GM19468 (cell line): ENCODE measurements at regions not wholly inside any gene's neighbourhood (a gene's known extent, or its start where the extent isn't known, plus 50 kb on each side); places are given as distances from the start of the nearest gene placed in this dataset.
A peak's percentile ranks its signal among the peaks of the same experiment; 100 is the strongest.
"Not testable (repeated sequence)": the region's sequence is repeated elsewhere in the genome, so short reads cannot be mapped to it uniquely, and the experiment has no call there.

Experiments used
- ATAC-seq: cut with Tn5 transposase; IDR thresholded peaks from one replicate; pipeline ENCODE4 v1.9.1; 2021; ENCODE audit warnings: mild to moderate bottlenecking, moderate library complexity, moderate number of reproducible peaks; ENCODE audit not compliant: unreplicated experiment; ENCODE audit errors: extremely low read depth

DNA sequence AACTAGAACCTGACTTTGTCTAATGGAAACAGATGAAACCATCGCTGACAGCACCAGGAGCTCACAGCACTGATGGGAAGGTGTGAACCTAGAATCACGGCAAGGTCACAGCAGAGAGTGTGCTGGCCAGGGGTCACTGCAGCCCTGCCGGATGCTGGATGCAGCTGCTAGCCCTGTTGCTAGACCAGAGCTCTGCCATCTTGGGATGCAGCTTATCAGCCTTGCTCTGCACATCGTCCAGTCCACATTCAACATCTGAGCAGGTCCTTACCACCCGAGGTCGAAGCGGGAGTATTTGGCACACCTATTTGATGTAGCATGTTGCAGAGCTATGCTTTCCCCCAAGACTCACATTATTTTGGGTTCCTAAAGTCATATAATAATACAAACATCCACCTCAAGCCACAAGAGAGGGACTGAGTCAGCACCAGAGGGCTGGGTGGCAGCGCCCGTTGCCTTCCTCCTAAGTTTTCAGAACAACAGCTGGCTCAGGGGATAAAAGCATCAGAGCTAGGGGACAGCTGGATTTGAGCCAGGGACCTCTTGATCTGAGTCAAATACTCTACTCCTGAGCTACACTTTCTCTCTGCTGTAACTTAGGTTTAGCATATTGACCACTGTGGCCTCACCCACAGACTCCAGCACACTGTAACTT is 135.3 kb downstream of the ZNF467 start:
- ATAC-seq, result no peak

GRCh38 chr7:149635561-149636329 is 137.6 kb downstream of the ZNF467 start:
- ATAC-seq, result no peak

GRCh38 chr7:149633976-149634945 is 136.7 kb upstream of the ZNF746 start:
- no peak for ATAC-seq

GRCh38 chr7:149628361-149629149 is 130.9 kb upstream of the ZNF746 start:
- not testable (repeated sequence) for ATAC-seq

DNA sequence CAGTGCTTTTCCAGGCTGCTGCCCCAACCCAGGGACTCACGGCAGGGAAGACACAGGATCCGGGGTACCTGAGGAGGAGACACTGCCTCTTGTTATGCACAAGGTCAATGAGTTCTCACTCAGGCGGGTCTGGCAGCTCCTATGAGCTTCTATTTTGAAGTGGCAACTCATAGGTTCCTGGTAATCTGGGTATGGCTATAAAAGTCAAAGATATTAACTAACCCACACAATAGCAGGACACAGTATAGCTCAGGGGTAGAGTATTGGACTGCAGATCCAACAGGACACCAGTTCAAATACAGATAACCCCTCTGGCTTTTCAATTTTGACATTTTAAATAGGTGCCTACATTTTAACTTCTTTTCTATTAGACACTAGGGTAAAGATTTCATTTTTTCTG is 130.3 kb upstream of the ZNF746 start:
- ATAC-seq, result no peak

- no peak for ATAC-seq
Measured at GRCh38 chr7:149626972-149627371, 129.4 kb upstream of the ZNF746 start.

DNA sequence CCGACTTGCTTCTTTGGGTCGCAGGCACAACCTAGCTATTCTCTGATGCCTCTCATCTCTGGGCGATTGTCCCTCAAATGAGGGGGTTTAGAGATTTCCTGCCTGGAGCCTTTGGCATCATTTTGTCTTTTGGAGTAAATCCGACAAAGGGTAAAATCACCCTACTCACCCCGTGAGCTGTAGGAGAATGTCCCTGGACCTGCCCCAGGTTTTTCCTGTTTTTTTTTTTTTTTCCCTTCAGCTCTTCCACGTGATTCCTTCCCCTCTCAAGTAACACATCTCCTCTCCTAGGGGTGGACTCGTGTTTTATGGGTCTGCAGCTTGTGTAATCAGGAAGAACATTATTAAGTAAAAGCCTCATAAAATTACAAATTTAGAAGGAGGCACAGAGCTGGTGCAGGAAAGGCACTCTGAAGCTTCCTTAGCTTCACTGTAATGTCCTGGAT is 128.4 kb upstream of the ZNF746 start:
- ATAC-seq, result no peak

- no peak for ATAC-seq
Measured at GRCh38 chr7:149625340-149625946, 127.8 kb upstream of the ZNF746 start.

- peak; percentile 94 for ATAC-seq
Measured at GRCh38 chr7:149624419-149625339, 127.1 kb upstream of the ZNF746 start.

DNA sequence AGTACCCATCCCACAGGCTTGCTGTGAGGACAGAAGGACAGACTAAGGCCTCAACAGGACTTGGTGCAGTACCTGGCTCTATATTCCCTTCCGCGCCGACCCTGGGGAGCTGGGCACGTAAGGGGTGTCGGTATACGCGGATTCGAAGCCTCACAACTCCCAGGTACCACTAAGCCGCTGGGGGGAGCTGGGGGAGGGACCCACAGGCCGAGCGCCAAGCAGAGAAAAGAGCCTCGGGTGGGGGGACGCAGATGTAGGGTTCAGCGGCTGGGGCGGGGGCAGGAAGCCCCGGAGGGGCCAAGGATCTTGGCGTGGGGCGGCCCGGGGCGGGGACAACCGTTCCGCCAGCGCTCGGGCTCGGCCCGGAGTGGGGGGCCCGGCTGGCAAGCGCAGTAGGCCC is 126.4 kb upstream of the ZNF746 start:
- no peak for ATAC-seq

DNA sequence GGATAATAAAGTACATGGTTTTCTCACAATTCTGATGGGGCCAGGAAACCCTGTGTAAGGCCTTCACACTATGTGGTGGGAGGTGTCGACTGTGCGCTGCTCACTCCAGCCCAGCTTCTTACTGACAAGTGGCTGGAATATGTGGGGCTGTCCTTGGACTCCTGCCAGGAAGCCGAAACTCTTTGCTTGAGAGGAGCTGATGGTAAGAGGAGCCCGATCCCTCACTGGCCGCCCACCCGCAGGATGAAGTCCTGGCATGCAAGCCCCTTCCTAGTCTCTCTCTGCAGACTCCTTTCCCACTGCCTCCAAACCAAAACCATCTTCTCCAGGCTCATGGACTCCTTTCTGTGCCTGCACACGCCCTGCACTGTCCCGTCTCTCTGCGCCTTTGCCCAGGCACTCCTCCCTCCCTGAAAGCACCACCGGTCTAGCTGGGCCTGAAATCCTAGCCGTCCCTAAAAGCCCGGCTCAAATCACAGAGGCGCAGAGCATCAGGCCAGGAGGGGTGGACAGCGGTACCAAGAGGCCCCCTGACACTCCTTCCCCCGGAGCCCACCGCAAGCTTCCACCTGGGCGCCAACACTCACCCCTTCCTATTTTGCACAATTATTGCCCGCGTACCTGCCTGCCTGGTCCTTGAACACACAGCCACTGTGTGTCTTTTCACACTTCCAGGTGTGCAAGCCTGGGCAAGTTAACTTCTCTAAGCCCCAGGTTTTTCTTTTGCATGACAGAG is 125.8 kb upstream of the ZNF746 start:
- ATAC-seq, result not testable (repeated sequence)

DNA sequence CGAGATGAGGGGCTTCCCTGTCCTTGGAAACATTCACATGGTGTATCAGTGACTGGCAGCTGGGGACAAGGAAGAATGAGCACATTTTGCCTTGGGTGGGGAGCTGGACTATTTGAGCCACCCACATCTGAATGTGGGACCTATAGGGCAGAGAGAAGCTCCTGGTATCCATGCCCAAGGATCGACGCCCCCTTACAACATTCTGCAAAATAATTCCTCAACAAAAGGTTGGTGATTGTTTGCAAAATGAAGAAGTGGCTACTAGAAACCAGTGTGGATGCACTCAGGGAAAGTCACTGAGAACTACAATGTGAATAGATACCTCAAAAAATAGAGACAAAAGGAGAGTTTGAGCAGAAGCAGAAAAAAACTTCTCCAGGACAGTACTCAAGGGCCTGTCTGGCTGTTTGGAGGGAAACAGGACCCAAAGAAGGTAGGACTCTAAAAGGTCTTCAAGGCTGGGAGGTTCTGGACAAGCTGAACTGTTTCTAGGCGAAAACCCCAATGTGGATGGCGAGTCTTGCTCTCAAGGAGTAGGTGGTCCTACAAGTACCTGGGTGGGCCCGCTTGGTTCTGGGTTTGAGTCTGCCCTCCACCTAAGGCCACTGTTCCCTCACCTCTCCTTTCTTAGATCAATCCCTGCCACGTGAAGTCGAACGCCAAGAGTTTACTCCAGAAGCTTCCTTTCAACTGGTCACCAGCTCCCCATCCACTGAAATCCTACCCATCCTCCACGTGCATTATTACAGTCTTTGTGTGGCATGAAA is 125.0 kb upstream of the ZNF746 start:
- no peak for ATAC-seq

GRCh38 chr7:149621776-149622175 is 124.2 kb upstream of the ZNF746 start:
- no peak for ATAC-seq

DNA sequence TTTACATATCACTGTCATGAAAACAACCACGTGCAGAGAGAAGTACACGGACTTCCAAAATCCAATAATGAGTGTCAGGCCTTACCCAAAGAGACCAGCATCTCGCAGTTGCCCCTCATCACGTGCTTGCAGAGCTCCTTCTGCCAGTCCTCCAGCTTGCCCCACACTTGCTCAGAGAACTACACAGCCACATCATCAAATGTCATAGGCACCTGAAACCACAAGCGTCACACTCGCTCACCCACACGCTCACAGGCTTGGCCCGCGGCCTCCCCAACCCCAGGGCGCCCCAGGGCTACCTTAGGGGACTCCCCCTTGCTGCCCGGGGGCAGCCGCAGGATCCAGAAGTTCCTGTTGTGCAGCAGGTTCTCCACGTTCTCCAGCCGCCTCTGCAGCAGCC is 123.4 kb upstream of the ZNF746 start:
- ATAC-seq, result no peak

DNA sequence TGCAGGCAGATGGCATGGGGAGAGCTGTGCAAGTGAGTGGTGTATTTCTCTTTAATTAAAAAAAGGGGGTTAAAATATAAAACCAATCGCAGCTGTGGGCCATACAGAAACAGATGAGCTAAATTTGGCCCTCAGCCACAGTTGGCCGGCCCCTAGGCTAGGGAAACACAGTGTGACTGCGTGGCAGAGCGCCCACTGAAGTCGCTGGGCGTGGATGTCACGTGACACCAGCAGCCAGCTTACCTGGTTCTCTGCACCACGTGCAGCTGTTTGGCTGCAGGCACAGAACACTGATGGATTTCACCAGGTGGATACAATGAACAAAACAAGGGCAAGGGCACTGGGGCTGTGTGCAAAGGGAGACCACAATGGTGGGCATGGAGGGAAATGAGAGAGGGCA is 119.3 kb upstream of the ZNF746 start:
- ATAC-seq, result no peak

DNA sequence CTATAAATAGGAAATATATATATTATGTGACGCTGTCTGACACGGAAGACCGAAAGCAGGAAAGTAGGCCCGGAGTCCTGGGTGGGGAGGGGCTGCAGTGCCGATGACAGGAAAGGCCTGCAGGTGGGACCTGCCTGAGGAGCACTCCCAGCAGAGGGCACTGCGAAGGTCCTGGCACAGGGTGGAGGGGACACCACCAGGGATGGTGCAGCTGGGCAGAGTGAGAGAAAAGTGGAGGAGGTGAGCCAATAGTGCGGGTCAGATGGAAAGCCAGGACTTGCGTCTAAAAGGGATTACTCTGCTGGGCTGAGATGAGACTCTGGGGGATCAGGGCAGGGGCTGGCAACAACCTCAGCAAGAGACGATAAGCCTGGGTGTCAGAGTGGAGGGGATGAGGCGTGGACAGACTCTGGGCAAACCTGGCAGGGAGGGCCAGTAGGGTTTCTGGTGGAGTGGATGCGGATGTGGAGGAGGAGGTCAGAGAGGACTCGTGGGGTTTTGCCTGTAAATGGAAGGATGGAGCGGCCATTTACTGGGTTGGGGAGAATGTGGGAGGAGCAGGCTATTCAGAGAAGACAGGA is 118.2 kb upstream of the ZNF746 start:
- no peak for ATAC-seq
